Left cardiac atrium (tissue), 4 donors: ENCODE measurements at regions not wholly inside any gene's neighbourhood (a gene's known extent, or its start where the extent isn't known, plus 50 kb on each side); places are given as distances from the start of the nearest gene placed in this dataset.
A peak's percentile ranks its signal among the peaks of the same experiment; 100 is the strongest.

Experiments
- ATAC-seq, 2 donors: fragments of 200-7000 bp; cut with Tn5 transposase; one replicate each; pipeline ENCODE4 v1.9.1; 2020; ENCODE audit warnings: mild to moderate bottlenecking in 2 of 2, moderate library complexity in 2 of 2
- DNase-seq: peaks from one replicate; pipeline ENCODE4 v3.0.0-alpha.2; 2020
- intact Hi-C, 2 donors: fragments of 100-400 bp; cut with DNase I; formaldehyde crosslinking; loops; one replicate each; pipeline versions ENCODE4 v1.14.1 to v1.15.1; 2022 to 2023
- donor health status: DM: no; HTN: yes; CAD: no.
- donor health status: DM: no; HTN: yes; CAD: no; lungs with severe emphysema.
- donor health status: DM: yes; HTN: yes; CAD: no.
- donor health status: Dilated cardiomyopathy.

DNA sequence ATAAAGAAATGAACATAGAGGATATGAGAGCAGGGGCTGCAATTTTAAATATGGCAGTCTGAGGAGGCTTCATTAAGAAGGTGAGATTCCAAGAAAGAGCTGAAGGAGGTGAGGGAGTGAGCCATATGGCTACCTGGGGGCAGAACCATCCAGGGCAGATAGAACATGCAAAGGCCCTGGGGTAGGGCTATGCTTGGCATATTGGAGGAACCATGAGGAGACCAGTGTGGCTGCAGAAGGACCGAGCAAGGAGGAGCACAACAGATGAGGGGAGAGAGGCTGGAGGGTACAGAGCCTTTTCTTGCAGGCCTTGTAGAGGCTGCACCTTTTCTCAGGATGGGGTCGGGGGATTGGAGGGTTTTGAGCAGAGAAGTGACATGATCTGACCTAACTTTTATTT lies 69.5 kb upstream of the GATA6 start:
- intact Hi-C loops = no loop called here
- DNase-seq = no peak
- no peak for ATAC-seq

GRCh38 chr18:22101731-22102130 lies 67.7 kb upstream of the GATA6 start:
- ATAC-seq (no peak), DNase-seq (no peak)
- intact Hi-C loops = no loop called here

DNA sequence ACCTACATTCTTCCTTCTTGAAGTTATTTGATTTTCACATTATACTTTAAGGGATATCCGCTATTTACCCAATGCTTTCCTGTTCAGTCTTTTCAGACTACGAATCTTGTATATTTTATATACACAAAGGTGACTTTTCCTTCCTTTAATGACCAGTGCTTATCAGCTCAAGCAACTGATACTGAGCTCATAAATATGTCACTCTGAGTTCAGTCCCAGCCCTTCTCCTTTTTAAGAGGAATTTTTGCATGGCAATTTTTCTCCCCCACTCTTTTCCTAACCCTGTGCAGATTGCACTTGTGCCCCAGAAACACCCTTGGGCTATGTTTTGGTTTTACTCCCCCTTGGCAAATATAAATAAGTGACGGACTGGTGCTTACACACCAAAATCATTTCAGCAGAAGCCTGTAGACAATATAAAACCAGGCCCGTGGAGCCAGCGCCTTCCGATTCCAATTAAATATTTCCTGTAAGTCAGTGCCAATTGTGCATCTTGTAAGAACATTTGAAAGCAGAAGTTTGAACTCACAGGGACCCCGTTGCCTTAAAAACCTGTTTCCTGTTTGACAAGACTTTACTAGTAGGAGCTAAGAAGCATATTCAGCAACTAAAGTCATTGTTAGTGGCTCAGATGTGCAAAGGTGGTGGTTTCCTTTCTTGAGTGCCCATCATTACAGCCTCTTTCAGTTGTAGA lies 66.3 kb upstream of the GATA6 start:
- intact Hi-C loops = no loop called here
- ATAC-seq (no peak), DNase-seq (no peak)

DNA sequence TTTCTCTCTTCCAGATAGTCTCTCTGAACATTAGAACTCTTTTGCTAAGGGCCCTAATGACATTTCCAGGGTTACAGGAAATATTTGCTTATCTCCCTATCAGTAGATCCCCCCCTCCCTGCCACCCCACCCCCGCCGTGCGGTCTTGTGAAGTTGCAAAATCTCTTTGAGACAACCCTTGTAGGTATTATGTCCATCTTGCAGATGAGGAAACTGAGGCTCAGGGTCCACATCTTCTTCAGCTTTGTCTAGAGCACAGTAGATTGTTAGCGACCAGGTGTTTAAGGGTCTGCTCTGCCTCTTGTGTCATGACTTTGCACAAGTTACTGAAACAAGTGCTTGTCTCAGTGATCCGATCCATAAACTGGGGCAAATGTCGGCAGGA lies 65.8 kb upstream of the GATA6 start:
- DNase-seq = no peak
- ATAC-seq = no peak
- intact Hi-C loops = no loop called here

DNA sequence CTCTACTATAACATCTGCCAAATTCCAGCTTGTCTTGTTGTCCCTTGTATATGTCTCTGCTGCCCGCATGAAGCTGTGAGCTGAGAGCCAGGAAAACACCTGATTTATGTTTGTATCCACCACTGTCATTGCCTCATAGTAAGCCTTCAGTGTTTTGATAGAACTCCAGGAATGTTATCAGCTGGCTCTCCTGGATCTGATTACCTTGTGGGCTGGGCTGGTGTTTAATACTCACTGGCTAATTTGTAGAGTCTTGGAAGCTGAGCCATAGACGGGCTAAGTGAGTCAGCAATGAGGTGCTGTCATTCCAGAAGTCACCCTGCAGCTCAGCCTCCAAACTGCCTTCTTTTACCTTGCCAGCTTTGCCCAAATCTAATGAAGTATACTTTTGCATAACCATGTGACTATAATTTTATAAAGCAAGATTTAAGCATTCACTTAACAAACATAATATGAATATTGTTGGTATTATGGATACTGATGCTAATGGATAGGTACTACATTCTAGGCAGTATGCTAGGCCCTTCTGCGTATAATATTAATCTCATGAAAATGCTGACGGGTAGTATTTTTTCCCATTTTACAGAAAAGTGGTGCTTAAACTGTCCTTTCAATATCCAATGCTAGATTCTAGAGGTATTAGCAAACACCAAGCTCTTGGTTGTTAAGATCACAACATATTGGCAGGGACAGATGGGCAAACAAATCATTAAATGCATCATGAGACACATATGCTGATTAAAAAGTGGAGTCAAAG lies 62.7 kb upstream of the GATA6 start:
- peak in 1 of 2 donors; percentile 88 for ATAC-seq
- DNase-seq = no peak
- intact Hi-C loops = no loop called here

- ATAC-seq = no peak
- no peak for DNase-seq
- intact Hi-C loops = no loop called here
Measured at GRCh38 chr18:22108674-22109073, 60.7 kb upstream of the GATA6 start.

DNA sequence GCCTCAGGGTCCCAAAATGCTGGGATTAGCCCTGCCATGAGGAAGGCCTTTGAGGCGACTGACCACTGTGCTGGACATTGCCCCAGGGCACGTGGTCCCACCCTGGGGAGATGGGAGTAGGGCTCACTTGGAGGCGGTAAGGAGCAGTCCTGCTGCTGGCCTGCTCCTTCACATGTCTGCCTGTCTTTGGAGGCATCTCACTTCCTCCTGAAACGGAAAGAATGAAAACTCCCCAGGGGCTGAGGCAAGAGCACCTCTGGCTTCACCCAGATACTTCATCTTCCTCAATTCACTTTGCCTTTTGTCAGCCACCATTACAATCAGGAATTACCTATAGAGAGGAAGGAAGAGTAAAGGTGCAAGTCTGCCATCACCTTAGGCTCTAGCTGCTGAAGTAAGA lies 59.9 kb upstream of the GATA6 start:
- ATAC-seq (no peak), DNase-seq (no peak)
- intact Hi-C loops = no loop called here

GRCh38 chr18:22110461-22110924 lies 58.9 kb upstream of the GATA6 start:
- intact Hi-C loops = no loop called here
- ATAC-seq (no peak), DNase-seq (no peak)

DNA sequence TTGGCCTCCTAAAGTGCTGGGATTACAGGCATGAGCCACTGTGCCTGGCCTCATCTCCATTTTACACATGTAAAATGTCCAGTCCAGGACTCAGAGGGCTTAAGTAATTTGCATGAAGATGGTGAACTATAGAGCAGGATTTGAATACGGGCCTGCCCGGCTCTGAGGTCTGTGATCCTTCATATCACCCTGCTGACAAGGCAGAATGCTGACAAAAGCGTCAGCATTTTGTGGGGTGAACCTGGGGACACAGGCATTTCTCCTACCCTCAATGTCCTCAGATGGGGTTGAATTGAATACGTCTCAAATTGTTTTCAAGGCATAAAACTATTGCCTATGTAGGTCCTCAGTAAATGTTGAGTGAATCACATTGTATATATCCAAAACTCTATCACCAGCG lies 57.2 kb upstream of the GATA6 start:
- ATAC-seq (no peak), DNase-seq (no peak)

GRCh38 chr18:22113144-22113844 lies 56.1 kb upstream of the GATA6 start:
- DNase-seq (peak; percentile 48), ATAC-seq (peak; percentile 82 to 90)
- intact Hi-C loops = no loop called here

More for the DNA sequence above, 57.2 kb upstream of the GATA6 start:
- intact Hi-C loops = no loop called here

GRCh38 chr18:22114526-22115321 lies 54.7 kb upstream of the GATA6 start:
- ATAC-seq (no peak), DNase-seq (no peak)
- intact Hi-C loops = no loop called here

GRCh38 chr18:22115573-22115972 lies 53.8 kb upstream of the GATA6 start:
- intact Hi-C loops = no loop called here
- ATAC-seq (peak in 1 of 2 donors; percentile 54), DNase-seq (no peak)
